ENCODE measurements at regions not wholly inside any gene's neighbourhood (a gene's known extent, or its start where the extent isn't known, plus 50 kb on each side); places are given as distances from the start of the nearest gene placed in this dataset.
"Not testable (repeated sequence)": the region's sequence is repeated elsewhere in the genome, so short reads cannot be mapped to it uniquely, and the experiment has no call there.

DNA sequence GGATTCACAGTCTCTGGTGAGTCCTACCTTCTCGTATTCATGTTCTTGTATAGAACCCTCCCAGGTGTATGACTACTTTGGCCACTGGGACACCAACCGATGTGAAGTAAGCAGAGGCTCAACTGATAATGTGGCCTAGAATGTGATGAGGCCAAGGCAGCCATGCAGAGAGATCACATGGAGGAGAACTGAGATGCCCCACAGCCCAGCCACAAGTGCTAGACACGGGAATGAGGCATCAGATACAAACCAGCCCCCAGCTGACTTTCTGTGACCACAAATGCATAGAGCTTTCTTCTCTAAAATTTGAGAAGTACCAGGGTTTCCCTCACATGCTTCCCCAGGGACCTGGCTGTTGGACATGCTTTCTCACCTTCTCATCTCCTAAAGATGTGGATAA is 375.7 kb downstream of the CCSER2 start:
- no peak for DNase-seq (ENCODE audit: low read depth)

DNA sequence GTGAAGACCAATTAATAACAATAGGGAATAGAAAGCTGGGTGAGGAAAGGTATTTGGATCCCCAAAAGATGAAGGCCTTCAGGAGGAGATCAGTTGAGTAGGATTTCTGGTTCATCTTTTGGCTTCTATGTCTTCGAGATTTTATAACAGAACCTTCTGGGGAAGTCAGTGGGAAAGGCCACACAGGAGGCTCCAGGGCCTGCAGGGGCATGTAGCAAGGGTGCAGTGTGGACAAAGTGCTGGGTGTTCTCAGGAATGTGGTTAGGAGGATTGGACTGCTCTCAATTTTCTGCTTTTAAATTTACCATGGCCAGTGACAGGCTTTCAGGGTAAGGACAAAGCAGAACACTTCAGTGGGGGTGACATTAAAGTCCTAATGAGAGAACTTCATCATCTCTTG is 378.0 kb downstream of the CCSER2 start:
- DNase-seq (ENCODE audit: low read depth), result no peak

DNA sequence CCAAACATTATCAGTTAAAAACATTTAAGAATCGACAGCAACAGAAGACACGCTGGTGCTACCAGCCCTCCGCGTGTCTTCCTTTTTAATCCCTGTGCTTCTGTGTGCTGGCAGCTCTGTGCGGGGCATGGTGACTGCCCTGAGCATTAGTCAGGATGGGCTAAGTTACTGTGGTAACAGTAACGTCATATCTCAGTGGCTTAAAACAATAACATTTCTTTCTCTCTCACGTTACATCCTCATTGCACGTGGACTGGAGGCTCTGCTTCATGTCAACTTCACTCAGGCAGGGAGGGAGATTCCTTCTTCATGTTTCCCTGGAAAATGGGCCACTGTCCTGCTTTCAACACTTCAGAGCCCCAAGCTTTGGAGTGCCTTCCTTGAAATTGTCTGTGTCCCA is 378.5 kb downstream of the CCSER2 start:
- DNase-seq (ENCODE audit: low read depth), result no peak

DNA sequence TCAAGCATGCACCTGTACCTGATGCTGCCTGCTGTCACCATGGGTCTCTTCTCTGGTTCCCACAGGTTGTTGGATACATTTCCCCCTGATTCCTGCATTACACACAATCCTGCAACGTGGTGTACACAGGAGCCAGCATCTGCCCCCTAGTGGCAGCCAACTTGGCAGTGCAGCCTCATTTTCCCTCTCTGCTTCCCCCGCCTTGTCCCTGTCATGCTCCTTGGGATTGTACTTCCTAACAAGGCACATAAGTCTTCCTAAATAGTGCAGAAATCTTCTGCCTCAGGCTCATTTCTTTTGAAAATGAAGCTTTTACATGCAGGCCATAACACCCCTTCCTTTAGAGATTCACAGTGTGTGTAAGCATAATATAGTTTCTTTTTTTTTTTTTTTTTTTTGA is 387.5 kb downstream of the CCSER2 start:
- no peak for DNase-seq (ENCODE audit: low read depth)

DNA sequence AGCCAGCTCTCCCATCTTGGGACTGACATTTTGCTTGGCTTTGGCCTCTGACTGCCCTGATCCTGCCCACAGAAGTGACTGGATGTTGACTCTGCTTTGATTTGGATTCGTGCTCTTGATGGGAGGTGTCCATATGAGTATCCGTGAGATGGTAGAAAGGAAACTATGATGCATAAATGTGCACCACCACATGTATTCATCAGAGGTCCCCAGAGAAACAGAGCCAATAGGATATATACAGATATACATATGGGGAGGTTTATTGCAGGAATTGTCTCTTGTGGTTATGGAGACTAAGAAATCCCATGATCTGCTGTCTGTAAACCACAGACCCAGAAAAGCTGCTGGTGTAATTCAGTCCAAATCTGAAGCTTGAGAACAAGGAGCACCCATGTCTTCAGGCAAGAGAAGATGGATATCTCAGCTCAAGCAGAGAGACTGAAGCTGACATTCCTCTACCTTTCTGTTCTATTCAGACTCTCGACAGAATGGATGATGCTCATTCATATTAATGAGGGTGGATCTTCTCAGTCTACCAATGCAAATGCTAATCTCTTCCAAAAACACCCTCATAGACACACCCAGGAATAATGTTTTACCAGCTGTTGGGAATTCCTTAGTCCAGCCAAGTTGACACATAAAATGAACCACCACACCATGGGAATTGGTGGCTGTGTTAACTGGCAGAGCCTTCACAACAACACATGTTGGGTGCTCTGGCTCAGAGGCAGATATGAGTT is 390.7 kb downstream of the CCSER2 start:
- DNase-seq (ENCODE audit: low read depth), result no peak

DNA sequence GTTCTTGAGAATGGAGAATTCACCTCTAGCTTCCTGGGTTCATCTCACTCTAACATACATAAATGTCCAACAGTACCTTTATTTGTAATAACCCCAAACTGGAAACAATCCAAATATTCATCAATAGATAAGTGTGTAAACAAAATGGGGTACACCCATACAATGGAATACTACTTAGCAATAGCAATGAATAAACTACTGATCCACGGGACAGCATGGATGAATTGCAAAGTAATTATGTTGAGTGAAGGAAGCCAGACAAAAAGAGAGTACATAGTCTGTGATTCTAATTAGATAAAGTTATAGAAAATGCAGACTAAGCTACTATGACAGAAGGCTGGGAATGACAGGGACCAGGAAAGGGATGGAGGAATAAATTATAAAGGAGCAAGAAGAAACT is 391.3 kb downstream of the CCSER2 start:
- DNase-seq (ENCODE audit: low read depth), result no peak

DNA sequence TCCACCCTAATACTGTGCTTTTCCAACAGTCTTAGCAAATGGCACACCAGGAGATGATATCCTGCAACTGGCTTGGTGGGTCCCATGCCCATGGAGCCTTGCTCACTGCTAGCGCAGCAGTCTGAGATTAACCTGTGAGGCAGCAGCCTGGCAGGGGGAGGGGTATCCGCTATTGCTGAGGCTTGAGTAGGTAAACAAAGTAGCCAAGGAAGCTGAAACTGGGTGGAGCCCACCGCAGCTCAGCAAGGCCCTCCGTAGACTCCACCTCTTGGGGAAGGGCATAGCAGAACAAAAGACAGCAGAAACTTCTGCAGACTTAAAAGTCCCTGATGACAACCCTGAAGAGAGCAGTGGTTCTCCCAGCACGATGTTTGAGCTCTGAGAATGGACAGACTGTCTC is 399.0 kb downstream of the CCSER2 start:
- no peak for DNase-seq (ENCODE audit: low read depth)

DNA sequence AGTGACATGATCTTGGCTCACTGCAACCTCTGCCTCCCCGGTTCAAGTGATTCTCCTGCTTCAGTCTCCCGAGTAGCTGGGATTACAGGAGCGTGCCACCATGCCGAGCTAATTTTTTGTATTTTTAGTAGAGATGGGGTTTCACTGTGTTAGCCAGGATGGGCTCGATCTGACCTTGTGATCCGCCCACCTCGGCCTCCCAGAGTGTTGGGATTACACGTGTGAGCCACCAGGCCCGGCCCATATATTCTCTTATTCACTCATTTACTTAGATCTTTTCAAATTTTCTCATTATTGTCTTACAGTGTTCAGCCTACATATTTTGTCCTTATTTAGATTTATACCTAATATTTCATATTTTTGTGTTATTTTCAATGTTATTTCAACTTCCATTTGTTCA is 410.7 kb downstream of the CCSER2 start:
- not testable (repeated sequence) for DNase-seq (ENCODE audit: low read depth)

DNA sequence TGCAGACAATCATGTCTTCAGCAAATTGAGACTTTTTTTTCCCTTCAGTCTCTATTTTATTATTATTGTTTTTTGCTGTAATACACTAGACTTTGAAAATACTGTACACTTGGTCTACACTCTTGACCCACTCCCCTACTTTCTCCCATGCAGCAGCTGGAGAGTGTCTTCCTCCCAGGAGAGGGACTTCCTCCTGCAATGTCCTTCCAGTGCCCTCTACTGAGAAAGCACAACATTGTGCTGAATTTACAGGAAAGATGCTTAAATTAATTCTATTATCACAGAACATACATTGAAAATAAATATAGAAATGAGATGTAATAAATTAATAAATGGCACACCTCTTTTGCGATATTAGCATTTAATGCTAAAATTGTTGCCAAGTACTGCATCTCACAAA is 411.3 kb downstream of the CCSER2 start:
- no peak for DNase-seq (ENCODE audit: low read depth)

DNA sequence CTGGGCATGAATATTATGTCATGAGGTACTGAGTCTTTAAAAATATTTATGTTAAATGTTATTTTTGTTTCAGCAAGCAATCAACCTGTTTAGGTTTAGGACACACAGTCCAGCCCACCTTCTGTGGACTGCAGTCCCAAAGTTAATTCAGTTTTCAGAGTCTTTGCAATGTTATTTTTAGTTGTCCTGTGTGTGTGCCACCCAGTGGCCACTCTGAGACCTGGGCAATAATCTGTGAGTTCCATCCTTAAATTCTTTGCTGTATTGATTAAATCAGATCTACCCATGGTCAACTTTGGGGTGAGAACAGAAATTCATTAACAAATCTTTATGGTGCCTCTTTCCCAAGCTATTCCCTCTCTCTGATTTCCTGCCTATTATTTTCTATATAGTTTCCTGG is 415.1 kb downstream of the CCSER2 start:
- no peak for DNase-seq (ENCODE audit: low read depth)

DNA sequence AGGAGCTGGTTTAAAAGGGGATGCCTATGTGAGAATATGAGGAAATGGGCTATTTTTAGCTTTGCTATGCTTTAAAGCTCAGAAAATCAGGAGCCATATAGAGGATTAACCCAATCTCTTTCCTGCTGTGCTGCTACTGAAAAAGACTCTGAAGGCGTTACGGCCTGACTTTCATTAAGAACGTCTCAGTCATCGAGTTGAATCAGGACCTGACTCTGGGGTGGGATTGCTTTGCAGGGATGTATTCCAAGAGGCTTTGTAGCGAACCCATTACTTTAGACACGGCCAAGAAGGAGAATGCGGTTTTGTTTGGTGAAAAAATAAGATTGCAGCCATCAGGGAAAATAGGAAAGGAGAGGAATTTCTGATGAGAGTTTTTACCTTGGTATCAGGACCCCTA is 426.9 kb downstream of the CCSER2 start:
- DNase-seq (ENCODE audit: low read depth), result no peak

DNA sequence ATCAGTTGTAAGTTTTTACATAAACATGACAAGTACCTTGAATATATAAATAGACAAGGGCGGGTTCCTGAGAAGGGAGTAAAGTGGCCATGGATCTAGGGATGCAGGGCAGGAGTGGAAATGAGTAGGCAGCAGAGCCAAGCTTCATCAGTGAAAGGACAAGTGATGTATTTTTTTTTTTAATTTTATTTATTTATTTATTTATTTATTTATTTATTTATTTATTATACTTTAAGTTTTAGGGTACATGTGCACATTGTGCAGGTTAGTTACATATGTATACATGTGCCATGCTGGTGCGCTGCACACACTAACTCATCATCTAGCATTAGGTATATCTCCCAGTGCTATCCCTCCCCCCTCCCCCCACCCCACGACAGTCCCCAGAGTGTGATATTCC is 428.3 kb downstream of the CCSER2 start:
- not testable (repeated sequence) for DNase-seq (ENCODE audit: low read depth)

DNA sequence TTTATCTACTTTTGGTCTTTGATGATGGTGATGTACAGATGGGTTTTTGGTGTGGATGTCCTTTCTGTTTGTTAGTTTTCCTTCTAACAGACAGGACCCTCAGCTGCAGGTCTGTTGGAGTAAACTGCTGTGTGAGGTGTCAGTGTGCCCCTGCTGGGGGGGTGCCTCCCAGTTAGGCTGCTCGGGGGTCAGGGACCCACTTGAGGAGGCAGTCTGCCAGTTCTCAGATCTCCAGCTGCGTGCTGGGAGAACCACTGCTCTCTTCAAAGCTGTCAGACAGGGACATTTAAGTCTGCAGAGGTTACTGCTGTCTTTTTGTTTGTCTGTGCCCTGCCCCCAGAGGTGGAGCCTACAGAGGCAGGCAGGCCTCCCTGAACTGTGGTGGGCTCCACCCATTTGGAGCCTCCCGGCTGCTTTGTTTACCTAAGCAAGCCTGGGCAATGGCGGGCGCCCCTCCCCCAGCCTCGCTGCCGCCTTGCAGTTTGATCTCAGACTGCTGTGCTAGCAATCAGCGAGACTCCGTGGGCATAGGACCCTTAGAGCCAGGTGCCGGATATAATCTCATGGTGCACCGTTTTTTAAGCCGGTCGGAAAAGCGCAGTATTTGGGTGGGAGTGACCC is 433.7 kb downstream of the CCSER2 start:
- not testable (repeated sequence) for DNase-seq (ENCODE audit: low read depth)

DNA sequence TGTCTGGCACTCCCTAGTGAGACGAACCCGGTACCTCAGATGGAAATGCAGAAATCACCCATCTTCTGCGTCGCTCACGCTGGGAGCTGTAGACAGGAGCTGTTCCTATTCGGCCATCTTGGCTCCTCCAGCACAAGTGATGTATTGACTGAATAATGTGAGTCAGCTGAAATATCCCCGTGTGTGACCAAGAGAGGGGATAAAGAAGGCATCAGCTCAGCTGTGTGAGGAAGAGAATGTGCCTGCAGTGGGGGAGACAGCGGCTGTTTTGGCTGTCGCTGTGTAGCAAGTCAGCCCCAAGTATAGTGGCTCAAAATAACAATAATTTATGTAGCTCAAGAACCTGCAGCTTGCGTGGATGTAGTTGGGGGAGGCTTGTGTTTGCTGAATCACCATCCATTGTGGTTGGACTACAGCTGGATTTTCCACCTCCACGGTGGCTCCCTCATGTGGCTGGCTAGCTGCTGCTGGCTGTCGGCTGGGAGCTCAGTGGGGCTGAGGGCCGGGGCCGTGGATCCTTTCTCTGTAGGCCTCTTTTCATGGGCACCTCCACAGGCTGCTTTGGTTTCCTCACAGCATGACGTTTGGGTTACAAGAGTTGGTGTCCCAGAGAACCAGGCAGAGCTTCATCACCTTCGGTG is 434.5 kb downstream of the CCSER2 start:
- DNase-seq (ENCODE audit: low read depth), result no peak

DNA sequence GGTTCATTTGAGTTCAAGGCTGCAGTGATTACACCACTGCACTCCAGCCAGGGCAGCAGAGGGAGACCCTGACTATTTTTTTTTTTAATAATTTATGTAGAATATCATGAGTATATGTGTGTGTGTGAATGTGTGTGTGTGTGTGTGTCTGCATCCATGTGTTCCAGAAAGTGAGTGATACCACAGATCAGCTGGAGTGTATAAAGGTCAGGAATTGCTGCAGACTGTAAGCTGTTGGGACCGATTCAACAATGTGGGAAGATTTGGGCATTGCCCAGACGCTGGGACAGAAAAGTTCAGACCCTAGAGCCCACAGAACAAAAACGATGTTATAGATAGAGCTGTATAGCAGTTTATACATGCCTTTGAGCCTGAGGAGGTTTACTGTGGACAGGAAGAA is 435.6 kb downstream of the CCSER2 start:
- DNase-seq (ENCODE audit: low read depth), result no peak

DNA sequence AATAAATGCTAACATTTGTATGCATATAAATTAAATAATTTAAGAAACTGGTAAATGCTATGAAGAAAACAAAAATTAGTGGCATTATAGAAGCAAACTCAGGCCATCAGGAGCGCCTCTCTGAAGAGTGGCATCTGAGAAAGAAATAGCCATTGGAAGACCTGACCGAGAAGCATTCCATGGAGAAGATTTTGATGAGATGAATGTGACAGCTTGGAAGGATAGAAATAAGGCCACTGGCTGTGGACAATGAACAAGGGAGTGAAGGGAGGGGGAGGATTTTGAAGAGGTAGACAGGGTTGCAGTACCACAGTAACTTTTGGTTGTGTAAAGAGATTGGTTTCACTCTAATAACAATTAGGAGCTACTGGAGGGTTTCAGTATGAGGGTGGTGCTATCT is 436.7 kb downstream of the CCSER2 start:
- no peak for DNase-seq (ENCODE audit: low read depth)

DNA sequence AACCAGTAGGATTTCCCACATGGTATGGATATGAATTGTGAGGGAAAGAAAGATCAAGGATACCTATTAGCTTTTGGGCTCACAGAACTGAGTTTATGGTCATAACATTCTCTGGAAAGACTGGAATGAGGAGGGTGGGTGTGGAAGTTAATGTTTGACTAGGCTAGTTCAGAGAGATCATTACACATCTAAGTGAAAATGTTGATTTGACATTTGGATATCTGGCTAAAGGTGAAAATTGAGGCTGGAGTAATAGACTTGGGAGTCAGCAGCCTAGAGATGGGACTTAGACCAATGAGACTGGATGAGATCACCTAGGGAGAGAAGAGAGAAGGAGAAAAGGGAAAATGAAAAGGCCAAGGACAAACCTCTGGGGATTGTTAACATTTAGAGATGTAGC is 437.3 kb downstream of the CCSER2 start:
- DNase-seq (ENCODE audit: low read depth), result no peak

DNA sequence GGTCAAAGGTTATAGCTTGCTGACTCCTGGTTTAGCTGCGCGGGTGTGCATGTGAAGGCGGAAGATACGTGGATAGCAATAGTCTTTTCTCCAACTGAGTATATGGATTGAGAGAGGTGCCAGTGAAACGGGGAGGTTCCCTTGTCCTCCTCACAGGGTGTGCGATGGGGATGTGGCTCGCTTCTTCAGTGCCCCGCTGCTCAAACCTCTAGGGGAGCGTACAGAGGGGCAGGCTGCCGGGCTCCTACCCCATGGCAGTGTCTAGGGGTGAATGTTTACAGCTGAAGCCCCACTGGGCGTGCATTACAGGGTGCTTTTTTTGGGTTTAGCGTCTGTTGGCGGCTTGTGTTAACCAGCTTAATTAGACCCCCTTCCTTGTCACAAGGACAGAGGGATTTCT is 438.5 kb downstream of the CCSER2 start:
- DNase-seq (ENCODE audit: low read depth), result no peak

DNA sequence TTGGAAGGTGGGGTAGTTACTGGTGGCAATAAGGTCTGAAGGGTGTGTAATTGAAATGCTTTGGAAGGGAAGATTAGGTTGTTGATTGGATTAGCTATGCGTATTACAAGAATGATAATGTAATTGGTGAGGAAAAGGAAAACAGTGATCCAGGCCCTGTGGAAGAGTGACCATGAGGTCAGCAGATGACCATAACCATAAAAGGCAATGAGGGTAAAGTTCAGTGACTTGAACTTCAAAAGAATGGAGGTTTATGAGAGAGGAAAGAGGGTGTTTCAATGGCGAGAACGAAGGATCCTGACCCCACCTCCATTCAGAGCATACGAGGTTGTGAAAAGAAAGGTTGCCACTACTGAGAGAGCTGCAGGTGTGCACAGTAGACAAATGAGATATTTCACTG is 439.7 kb downstream of the CCSER2 start:
- DNase-seq (ENCODE audit: low read depth), result no peak

DNA sequence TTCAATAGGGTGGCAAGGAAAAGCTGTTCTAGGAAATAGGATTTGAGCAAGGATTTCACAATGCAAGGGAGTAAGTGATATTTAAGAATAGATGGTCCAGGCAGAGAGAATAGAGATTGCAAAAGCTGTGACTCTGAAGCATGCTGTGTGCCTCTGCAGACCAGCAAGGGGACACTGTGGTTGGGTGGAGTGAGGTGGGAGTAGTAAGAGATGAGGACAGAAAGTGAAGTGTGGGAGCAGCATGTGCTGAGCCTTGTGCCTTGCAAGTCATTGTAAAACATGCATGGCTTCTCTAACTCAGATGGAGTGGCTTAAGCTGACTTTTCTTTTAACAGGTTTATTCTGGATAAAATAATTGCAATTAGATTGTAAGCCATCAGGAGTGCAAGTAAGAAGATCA is 442.4 kb downstream of the CCSER2 start:
- DNase-seq (ENCODE audit: low read depth), result no peak

DNA sequence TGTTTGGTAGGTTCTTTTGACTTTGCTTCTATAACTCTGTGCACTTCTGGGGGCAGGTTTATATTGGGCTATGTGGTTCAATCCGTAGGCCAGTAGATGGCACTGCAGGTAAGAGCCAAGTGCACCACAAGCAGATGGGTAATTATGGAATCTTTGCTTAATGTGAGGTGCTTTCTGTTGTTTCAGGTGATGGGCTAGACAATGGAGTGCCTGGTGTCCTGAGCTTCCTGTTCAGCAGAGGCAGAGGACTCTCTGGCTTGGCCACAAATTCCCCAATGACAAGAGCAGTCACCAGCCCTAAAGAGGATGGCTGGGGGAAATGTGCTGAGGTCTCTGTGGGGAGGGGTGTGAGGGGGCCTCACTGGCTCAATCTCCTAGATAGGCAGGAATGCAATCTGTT is 455.0 kb downstream of the CCSER2 start:
- DNase-seq (ENCODE audit: low read depth), result no peak

DNA sequence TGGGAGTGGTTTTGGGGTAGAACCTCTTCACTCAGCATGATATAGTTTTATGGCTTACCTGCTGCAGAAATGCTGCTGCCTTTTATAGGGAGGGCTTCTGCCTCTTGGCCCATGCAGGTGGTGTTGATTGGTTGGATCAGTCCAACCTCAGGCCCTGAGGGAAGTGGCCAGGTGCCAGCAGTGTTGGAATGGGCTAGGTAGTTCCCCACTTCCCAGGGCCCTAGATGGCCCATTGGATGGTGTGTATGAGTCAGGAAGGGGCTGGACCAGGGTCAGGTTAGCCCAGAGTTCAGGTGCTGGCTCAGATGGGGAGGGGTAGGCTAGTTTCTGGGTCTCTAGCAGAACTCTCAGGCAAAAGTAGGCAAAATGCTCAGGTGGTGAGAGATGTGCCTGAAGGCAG is 455.5 kb downstream of the CCSER2 start:
- no peak for DNase-seq (ENCODE audit: low read depth)

DNA sequence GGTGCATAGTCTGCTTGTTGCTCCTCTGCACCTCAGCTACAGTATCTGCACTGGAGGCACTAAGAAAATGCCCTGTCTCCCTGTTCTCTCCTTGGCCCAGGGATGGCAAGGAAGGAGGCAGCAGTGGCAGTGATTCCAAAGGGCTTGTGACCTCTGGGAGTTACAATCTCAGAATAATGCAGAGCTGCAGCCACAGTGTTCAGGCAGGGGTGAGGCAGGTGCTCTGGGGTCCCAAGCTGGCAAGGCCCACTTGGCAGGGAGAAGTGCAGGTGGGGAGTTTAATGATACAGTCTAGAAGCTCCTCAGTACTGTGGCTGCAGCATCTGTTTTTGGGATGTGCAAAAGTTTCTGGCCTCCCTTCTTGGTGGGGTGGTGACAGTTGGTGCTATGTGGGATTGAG is 456.4 kb downstream of the CCSER2 start:
- DNase-seq (ENCODE audit: low read depth), result no peak

DNA sequence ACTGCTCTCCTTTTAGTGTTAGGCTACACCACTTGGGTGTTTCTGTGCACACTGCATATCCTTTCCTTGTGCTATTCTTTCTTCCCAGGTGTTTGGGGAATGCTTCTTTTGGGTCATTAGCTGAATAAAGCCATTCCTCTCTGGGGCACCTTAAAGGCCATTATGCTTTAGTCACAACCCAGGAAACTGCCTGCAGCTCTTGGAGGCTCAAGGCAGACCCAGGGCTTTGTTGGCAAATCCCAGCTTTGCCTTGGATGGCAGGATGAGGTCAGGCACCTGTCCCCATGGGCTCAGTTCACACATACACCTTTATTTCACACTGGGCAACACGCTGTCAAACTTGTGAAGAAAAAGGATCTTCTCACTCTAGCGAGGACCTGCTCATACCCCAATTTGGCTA is 460.6 kb downstream of the CCSER2 start:
- DNase-seq (ENCODE audit: low read depth), result no peak
